HG03280 (cell line): ENCODE measurements at regions not wholly inside any gene's neighbourhood (a gene's known extent, or its start where the extent isn't known, plus 50 kb on each side); places are given as distances from the start of the nearest gene placed in this dataset.

Experiments
- ATAC-seq: cut with Tn5 transposase; IDR thresholded peaks from one replicate; pipeline ENCODE4 v1.9.1; 2021; ENCODE audit warnings: mild to moderate bottlenecking, moderate library complexity; ENCODE audit not compliant: unreplicated experiment

DNA sequence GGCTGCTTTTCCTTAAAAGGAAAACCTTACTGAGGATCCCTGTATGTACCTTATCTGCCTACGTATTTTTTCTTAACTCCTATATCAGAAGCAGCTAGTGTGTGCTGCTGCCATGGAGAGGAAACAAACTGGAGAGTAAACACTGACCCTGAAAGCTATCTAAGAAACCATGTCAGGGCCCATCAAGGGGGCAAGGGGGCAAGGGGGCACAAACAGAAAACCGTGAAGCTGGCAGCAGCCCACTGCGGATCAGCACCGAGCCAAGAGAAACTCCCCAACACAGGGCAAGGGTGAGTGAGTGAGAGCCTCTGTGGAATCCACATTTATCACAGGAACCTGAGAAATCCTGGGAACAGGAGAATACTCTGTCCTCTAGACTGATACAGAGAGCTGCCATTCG is 1204.2 kb downstream of the PCDH18 start:
- ATAC-seq: no peak

DNA sequence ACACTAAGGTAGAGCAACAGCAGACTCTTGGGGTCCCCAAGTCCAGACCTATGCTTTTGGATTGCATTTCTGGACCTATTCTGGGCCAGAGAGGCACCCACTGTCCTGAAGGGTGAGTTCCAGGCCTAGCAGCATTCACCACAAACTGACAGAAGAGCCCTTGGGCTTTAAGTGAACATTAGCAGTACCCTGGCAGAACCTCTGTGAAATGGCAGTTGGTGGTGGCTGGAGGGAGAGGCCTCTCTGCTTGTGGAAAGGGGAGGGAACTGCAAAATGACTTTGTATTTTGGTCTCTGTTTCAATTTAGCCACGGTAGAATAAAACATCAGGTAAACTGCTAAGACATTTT is 1211.9 kb downstream of the PCDH18 start:
- ATAC-seq: no peak

DNA sequence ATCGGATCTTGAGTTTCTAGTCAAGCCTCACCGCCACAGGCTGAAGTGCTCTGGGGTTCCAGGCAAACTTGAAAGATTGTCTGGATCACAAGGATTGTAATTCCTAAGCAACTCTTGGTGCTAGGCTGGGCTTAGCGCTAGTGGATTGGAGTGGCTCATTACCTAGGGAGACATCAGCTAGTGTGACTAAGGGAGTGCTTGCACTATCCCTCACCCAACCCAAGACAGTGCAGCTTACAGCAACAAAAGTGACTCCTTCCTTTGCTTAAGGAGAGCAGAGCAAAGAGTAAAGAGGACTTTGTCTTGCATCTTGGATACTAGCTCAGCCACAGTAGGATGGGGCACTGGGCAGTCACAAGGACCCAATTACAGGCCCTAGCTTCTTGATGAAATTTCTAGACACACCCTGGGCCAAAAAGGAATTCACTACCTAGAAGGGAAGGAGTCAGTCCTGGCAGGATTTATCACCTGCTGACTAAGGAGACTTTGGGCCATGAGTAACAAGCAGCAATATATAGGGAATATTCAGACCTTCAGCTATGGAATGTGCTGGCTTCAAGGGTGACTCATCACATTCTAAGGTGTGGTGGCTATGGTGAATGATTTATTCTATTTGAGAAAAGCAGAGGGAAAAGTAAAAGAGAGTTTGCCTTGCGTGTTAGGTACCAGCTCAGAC is 1212.4 kb downstream of the PCDH18 start:
- no peak for ATAC-seq

DNA sequence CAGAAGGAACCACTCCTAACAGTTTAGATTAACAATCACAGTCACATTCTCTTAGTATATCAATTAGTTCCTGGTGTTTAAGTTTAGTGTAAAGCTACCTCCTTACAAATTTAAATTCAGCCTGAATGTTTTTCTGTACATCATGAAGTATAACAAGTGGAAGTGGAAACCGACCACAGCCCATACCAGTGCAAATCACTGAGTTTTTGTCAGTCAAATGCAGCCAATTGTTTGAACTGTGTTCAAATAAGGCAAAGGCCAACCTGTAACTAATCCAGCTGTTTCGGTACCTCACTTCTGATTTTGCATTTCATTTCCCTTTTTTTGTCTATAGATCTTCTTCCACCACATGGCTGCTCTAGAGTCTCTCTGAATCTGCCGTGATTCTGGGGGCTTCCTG is 1215.3 kb downstream of the PCDH18 start:
- no peak for ATAC-seq

DNA sequence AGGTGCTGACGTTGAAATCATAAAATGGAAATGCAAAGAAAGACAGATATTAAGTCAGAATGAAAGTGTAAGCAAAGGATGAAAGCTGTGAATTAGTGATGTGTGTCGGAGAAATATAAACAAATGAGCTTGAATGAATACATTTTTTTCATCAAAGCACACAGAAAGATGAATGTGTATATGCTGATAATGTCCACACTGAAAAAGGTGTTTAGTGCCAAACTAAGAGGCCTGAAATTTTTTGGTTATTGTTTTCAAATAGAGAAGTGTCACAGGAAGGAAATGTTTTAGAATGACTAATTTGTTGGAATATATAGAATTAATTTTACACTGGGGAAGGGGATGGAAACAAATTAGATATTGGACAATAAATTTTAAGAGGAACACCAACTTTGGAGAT is 1217.6 kb downstream of the PCDH18 start:
- ATAC-seq: no peak

DNA sequence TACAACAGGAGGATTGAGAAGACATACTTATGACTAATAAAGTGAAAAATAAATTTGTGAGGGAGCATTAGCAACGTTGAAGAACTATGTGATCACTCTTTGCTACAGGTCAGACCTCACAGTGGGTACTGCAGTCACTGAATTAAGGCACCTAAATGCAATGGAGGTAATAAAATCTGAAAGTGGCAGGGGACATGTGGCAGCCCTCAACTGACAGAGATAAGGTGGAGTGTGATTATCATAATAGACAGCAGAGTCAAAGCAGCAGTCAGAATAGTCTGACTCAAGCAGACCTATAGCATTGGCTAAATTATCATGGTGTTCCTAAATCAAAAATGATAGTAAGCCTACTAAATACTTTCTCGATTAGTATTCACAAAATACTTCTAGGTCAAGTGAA is 1220.5 kb downstream of the PCDH18 start:
- no peak for ATAC-seq

DNA sequence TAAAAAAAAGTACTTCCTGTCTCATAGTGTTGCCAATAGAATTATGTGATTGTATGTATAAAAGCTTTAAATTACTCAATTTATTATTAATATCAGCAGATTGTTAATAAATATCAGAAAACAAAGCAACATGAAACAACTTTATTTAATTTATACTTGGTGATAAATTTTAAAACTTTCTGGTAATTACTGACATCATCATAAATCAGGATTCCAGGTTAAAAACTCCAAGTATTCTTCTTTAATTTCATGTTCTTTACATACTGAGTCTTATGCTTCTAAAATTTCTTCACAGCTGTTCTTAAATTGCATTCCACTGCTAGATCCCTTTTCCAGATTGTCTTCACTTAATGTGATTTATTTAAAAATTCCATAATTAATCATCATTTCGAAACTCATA is 1224.5 kb downstream of the PCDH18 start:
- ATAC-seq: no peak

DNA sequence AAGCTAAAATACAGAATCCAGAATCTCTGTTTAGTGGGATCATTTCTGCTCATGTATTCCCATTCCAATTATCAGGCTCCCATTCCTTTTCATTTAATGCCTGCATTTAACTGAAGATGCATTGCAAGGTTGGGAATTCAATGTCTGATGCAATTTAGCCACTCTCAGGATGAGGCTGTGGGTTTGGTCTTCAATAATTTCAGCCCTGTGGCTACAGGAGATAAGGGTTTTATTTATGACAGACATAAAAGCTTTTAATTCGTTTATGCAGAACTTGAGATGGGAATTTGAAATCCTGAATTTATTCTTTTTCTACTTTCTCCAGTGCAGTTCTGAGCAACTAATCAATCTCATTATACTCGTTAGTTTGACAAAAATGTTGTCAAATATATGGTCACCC is 1225.9 kb downstream of the PCDH18 start:
- ATAC-seq: no peak

DNA sequence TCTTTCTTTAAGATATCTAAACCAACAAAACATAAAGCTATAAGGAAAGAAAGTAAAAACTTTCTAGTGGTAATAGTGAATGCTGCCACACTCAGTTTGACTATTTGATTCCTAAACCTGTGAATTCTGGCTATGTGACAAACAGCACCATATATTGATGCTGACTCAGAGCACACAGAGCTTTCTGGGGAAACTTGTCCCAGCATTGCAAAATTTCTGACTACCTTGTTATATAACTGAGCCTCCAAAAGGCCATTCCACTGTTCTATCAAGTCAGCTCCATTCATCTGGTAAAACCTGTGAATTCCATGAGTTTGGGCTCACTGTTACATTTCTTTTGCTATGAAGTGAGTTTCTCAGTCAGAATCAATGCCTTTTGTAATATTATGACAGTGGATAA is 1229.7 kb downstream of the PCDH18 start:
- no peak for ATAC-seq

DNA sequence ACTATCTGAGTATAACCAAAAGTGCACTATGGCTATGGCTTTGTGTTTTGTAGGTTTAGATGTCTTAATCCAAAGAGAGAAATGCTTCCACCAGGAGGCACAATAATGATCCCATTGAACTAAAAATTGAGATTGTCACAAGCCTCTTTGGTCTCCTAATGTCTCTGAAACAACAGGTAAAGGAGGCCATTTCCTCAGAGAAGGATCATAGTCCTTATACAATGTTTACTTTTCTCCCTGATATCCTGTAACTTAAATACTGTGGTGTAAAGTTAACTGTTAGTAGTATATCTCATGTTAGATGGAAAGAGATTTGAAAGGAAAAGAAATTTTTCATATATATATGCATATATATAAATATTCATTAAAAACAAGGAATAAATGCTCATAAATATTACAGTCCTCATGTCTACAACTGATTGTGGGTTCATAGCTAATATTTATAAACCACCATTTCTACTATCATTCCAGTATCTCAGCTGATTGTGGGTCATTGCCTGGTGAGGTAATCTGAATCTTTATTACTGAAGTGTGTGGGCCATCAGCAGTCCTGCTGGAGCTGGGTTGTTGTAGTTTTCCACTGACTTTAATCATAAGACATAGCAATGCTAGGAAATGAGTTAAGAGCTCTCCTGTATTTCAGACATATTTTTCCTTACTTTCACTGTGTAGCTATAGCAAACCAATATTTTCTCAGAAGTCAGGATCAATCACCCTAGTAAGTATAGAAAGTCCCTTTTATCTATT is 1230.4 kb downstream of the PCDH18 start:
- no peak for ATAC-seq

DNA sequence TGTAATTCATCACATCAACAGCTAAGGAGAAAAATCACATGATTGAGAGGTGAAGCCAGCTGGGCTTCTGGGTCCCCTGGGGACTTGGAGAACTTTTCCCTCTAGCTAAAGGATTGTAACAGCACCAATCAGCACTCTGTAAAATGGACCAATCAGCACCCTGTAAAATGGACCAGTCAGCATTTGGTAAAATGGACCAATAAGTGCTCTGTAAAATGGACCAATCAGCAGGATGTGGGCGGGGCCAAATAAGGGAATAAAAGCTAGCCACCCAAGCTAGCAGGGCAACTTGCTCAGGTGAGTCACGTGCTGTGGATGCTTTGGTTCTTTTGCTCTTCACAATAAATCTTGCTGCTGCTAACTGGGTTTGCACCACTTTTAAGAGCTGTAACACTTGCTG is 1248.3 kb downstream of the PCDH18 start:
- ATAC-seq: no peak

DNA sequence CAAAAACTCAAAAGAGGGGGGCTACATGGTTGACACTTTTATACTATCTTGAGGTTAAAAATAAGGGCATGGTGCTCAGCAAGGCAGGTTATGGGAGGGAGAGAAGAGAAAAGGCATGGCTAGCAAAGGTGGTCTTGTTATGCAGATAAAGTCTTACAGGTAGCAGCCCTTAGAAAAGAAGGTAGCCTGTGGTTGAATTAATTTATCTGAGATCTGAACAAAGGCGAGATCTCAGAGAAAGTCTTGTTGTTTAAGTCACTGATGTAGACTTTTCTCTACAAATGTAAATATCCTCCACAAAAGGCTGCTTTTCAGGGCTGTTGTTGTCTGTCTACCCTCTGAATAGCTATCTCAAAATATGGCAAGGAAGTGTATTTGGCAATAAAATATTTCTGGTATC is 1250.4 kb downstream of the PCDH18 start:
- no peak for ATAC-seq

DNA sequence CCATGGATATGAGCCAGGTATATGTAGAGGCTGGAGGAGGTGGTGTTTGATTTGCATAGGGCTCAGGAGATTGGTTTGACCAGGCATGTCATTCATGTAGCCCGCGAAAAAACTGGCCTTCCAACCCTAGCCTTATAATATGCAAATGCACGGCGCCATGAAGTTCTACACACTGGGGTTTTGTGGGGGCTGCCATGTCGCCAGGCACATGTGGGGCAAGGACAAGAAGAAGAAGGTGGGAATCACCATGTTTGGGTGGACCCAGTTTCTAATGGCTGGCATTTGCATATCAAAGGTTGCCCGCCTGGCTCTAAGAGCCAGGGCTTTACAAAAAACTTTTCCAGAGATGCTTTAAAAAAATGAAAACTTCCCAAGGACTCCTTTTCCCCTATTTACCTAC is 1251.0 kb downstream of the PCDH18 start:
- no peak for ATAC-seq

DNA sequence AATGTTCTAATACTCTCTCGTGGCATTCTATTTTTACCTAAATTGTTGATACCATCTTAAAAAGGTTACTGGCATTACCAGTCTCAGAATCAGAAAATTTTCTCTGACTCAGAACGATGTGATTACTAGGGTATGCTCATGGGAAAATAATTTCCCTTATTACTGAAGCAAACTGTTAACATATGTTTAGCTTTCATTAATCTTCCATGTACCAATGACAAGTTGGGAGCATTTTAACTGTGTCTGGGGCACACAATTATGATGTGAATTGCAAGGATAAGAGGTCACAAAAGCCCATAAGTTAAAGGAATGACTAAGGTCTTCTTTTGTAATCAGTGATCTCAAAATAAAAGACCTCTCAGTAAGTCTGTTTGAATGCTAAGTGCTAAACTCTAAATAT is 1254.6 kb downstream of the PCDH18 start:
- ATAC-seq: no peak

DNA sequence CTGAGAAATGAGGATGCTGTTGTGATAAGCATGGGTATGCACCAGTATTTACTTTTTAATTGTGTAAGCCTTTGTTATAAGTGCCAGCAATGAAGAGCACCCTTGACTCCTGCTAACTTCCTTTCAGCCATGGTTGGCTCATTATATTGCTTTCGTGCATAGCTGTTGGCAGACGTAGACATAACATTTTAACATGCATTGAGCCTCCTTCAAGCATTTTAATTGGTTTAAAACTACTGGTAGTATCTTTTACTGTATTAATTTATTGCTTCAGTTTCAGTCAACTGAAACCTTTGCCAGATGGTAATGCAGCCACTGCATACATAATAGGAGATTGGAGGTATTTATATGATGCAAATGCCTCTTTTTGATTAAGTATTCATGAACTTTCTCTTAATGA is 1285.4 kb downstream of the PCDH18 start:
- ATAC-seq: no peak

DNA sequence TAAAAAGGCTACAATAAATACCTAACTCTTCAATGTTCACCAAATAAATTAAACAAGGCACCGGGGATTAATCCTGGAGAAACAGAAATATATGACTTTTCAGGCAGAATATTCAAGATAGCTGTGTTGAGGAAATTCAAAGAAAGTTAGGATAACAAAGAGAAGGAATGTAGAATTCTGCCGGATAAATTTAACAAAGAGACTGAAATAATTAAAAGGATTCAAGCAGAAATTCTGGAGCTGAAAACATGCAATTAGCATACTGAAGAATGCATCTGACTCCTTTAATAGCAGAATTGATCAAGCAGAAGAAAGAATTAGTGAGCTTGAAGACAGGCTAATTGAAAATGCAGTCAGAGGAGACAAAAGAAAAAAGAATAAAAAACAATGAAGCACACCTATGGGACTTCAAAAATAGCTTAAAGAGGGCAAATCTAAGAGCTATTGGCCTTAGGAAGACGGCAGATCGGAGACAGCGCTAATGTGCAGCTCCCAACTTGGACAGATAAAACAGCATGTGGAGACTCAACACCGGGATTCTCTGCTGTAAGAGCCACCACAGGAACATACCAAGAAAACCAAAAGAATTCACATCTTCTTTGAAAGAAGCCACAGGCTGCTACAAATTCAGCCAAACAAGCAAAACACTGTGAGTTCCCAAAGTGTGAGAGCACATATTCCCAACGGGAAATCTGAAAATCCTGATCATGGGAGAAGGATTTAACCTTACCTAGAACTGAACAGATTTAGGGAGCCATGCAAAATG is 1290.9 kb downstream of the PCDH18 start:
- ATAC-seq: no peak

DNA sequence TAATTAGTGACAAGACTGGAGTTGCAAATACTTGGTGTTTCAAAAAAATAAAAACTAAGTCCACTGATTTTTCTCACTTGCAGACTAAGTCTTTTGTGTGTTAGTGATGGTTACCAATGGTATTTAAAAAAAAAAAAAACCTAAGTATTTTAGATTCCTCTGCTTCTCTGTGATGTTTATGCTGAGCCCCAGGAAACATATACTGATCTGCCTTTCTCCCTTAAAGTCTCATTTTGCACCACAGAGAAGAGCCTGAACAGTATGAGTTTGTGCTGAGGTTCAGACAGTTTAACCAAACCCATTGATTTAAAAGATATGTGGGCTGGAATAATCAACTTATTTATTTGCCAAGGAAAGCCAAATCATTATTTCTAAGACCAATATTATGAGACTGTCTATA is 1305.0 kb downstream of the PCDH18 start:
- no peak for ATAC-seq

DNA sequence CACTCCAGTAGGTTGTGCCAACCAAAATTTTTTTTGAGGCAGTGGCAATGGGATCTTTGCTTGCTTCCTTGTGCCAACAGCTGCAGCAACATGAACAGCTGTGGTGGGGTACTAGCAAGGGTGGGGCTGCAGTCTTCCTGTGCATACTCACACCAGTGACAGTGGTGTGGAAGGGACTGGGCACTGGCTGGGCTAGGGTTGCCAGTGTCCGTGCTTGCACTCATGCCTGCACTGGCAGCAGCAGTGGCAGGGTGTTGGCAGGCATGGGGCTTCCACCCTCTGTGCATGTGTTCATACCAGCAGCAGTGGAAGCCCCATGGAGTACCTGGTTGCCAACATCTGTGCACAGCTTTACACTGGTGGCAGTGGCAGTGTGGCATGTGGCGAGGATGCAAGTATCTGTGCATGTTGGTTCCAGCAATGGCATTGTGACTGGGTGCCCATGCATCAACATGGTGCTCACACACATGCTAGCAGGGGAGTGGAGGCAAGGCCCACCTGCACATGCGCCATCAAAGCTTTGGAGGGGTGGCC is 1312.6 kb downstream of the PCDH18 start:
- ATAC-seq: no peak

DNA sequence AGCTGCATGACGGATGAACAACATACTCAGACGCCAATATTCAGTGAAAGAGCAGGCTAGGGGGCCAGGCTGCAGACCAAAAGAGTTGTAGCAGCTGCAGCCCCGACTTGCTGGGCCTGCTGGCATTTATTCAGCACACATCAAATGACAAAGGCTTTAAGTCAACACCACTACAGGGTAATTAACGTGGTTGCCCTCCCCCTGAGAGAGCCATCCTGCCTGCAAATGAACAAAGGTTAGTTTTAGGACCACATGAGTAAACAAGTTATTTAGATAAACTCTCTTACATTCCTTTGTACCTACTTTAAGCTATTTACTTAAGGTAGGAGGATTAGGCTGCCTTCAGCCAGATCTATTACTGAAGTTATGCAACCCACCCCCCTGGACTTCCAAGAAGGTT is 1329.1 kb downstream of the PCDH18 start:
- ATAC-seq: no peak

DNA sequence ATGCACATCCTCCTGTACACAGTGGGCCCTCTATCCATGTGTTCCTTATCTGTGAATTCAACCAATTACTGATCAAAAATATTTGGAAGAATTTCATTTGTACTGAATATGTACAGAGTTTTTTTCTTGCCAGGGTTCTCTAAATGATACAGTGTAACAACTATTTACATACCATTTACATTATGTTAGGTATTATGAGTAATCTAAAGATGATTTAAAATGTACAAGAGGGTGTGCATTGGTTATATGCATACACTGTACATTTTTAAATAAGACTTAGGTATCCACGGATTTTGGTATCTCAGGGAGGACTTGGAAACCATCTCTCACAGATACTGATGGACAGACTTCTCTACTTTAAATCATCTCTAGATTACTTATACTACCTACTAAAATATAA is 1333.9 kb downstream of the PCDH18 start:
- no peak for ATAC-seq

DNA sequence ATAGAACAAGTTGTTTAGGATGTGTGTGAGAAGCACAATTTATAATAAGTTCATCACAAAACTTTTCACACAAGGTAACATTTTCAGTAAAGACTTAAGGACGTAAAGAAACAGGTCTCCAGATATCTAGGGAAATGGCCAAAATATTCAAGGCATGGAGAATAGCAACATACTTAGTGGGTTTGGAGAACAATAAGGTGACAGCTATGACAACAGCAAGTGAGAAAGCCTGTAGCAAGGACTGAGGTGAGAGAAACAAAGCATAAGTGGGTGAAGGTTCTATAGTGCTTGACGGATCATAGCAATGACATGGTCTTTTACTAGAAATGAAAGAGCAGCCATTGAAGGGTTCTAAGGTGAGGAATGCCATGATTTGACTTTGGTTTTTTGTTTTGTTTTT is 1337.3 kb downstream of the PCDH18 start:
- no peak for ATAC-seq

DNA sequence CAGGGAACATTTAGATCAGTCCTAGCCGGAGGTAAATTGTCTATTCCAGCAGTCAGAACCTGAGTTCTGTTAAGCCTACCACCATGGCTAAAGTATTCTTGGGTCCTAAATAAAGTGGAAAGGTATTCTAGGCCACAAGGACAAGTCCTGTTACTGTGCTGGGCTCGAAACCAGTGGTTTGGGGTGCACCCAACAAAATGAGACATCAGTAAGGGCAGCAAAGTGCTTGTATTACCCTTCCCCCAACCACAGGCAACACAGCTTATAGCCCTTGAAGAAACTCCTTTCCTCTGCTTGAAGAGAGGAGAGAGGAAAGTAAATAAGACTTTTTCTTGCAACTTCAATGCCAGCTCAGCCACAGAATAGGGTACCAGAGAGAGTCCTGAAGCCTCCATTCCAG is 1345.6 kb downstream of the PCDH18 start:
- no peak for ATAC-seq
